DOHH2 (cell line): ENCODE measurements at regions not wholly inside any gene's neighbourhood (a gene's known extent, or its start where the extent isn't known, plus 50 kb on each side); places are given as distances from the start of the nearest gene placed in this dataset.

Experiments used
- H3F3A ChIP-seq: fragments of 200-600 bp; sonication (generic), shearing (Covaris generic); 2 replicates; pipeline ENCODE4 v1.6.0; 2016; ENCODE audit warnings: antibody characterized with exemption, mild to moderate bottlenecking; ENCODE audit not compliant: control insufficient read depth, insufficient read depth
- H3K27ac ChIP-seq: fragments of 200-600 bp; sonication (generic); 2 replicates; pipeline ENCODE4 v1.5.1; 2014; ENCODE audit warnings: low read depth, mild to moderate bottlenecking, low read length, moderate library complexity
- H3K27me3 ChIP-seq: fragments of 200-600 bp; sonication (generic); 2 replicates; pipeline ENCODE4 v1.6.1; 2014; ENCODE audit warnings: mild to moderate bottlenecking, low read length, mixed read lengths; ENCODE audit not compliant: control insufficient read depth
- H3K36me3 ChIP-seq: fragments of 200-600 bp; sonication (generic); 2 replicates; pipeline ENCODE4 v1.6.1; 2014; ENCODE audit warnings: mild to moderate bottlenecking, low read length, moderate library complexity, mixed read lengths; ENCODE audit not compliant: control insufficient read depth
- H3K4me1 ChIP-seq: fragments of 200-600 bp; sonication (generic); 2 replicates; pipeline ENCODE4 v1.6.1; 2014; ENCODE audit warnings: mild to moderate bottlenecking, low read length, mixed read lengths; ENCODE audit not compliant: control insufficient read depth
- H3K4me2 ChIP-seq: fragments of 200-600 bp; sonication (generic); 2 replicates; pipeline ENCODE4 v1.6.0; 2014; ENCODE audit warnings: mild to moderate bottlenecking, low read length, moderate library complexity
- H3K4me3 ChIP-seq: fragments of 200-600 bp; sonication (generic); 2 replicates; pipeline ENCODE4 v1.5.1; 2014; ENCODE audit warnings: mild to moderate bottlenecking, low read length, mixed read lengths
- H3K79me2 ChIP-seq: fragments of 200-600 bp; sonication (generic); 2 replicates; pipeline ENCODE4 v1.6.1; 2014; ENCODE audit warnings: mild to moderate bottlenecking, low read length, mixed read lengths; ENCODE audit not compliant: control insufficient read depth
- H3K9me2 ChIP-seq: fragments of 200-600 bp; sonication (generic); replicated peaks from 2 replicates; pipeline ENCODE4 v1.6.1; 2014; ENCODE audit warnings: mild to moderate bottlenecking, low read length, mixed read lengths; ENCODE audit not compliant: control insufficient read depth
- H3K9me3 ChIP-seq: fragments of 200-600 bp; sonication (generic); 2 replicates; pipeline ENCODE4 v1.6.1; 2014; ENCODE audit warnings: antibody characterized with exemption, low read length, mixed read lengths; ENCODE audit not compliant: control insufficient read depth, insufficient read depth
- H4K20me1 ChIP-seq: fragments of 200-600 bp; sonication (generic); 2 replicates; pipeline ENCODE4 v1.6.0; 2014; ENCODE audit warnings: low read depth, mild to moderate bottlenecking, antibody characterized with exemption, low read length, moderate library complexity; ENCODE audit not compliant: control insufficient read depth, insufficient read depth
- EZH2phosphoT487 ChIP-seq: fragments of 200-600 bp; sonication (generic); IDR thresholded peaks from 2 replicates; pipeline ENCODE4 v1.6.1; 2017; ENCODE audit warnings: borderline replicate concordance, mild to moderate bottlenecking, antibody characterized with exemption, low read length, moderate library complexity, mixed read lengths
- TF ChIP-seq, protein P1 (sequence below): fragments of 200-600 bp; sonication (generic); IDR thresholded peaks from one replicate; pipeline ENCODE4 v1.5.1; 2014; ENCODE audit warnings: antibody characterized with exemption, mild to moderate bottlenecking, low read depth, low read length; ENCODE audit not compliant: poor library complexity, severe bottlenecking

DNA sequence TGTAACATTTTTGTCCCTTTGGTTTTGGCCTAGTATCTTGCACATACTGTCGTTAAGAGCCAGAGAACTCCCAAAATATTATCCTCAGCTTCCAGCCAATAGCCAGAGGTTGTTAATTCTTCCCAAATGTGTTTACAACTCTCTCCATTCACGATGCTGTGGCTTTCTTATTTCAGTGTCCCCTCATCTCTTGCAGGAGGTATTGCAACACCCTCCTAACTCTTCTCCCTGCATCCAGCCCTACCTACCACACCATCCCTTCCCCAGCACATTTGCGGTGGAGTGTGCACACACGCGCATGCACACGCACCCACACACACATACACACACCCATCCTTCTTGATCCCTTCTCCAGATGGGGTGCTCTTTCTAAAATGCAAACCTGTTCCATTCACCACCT is 75.6 kb upstream of the LMO2 start:
- H3K9me3 ChIP-seq: no peaks in the 10 kb centered on the region
- H3K36me3 ChIP-seq: no peaks in the 10 kb centered on the region
- H3K9me2 ChIP-seq: no peaks in the 10 kb centered on the region
- no peak overlapping the region for H3K27ac ChIP-seq
- no peaks in the 10 kb centered on the region for H4K20me1 ChIP-seq
- no peak overlapping the region for H3K4me2 ChIP-seq
- peaks cover 5% of the 10 kb centered on the region; the same call in 1 of the 2 replicates for H3K27me3 ChIP-seq
- 0 out of 2 replicates have a peak, but pooled peaks cover 3% of the 10 kb centered on the region for H3F3A ChIP-seq
- no peak overlapping the region for H3K4me3 ChIP-seq
- H3K79me2 ChIP-seq: no peaks in the 10 kb centered on the region
- H3K4me1 ChIP-seq: peaks cover 25% of the 10 kb centered on the region
- TF ChIP-seq, protein P1, sequence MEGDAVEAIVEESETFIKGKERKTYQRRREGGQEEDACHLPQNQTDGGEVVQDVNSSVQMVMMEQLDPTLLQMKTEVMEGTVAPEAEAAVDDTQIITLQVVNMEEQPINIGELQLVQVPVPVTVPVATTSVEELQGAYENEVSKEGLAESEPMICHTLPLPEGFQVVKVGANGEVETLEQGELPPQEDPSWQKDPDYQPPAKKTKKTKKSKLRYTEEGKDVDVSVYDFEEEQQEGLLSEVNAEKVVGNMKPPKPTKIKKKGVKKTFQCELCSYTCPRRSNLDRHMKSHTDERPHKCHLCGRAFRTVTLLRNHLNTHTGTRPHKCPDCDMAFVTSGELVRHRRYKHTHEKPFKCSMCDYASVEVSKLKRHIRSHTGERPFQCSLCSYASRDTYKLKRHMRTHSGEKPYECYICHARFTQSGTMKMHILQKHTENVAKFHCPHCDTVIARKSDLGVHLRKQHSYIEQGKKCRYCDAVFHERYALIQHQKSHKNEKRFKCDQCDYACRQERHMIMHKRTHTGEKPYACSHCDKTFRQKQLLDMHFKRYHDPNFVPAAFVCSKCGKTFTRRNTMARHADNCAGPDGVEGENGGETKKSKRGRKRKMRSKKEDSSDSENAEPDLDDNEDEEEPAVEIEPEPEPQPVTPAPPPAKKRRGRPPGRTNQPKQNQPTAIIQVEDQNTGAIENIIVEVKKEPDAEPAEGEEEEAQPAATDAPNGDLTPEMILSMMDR: no peak
- TF ChIP-seq EZH2phosphoT487: no peak

DNA sequence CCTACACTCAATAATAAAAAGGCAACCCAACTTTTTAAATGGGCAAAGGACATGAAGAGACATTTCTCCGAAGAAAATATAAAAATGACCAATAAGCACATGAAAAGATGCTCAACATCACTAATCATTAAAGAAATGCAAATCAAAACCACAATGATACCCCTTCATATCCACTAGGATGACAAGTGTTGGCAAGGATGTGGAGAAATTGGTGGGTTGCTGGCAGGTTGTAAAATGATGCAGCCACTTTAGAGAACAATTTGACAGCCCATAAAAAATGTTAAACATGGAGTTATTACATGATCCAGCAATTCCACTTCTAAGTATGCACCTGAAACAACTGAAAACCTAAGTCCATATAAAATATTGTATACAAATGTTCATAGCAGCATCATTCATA is 73.2 kb upstream of the LMO2 start:
- H3K27ac ChIP-seq: no peak overlapping the region
- no peak for TF ChIP-seq EZH2phosphoT487
- TF ChIP-seq, protein P1: no peak
- no peaks in the 10 kb centered on the region for H4K20me1 ChIP-seq
- no peak overlapping the region for H3K4me3 ChIP-seq
- no peaks in the 10 kb centered on the region for H3K9me3 ChIP-seq
- peaks cover 3% of the 10 kb centered on the region; the same call in 1 of the 2 replicates for H3K4me1 ChIP-seq
- no peaks in the 10 kb centered on the region for H3K79me2 ChIP-seq
- H3K36me3 ChIP-seq: no peaks in the 10 kb centered on the region
- H3K4me2 ChIP-seq: no peak overlapping the region
- H3F3A ChIP-seq: 0 out of 2 replicates have a peak, but pooled peaks cover 3% of the 10 kb centered on the region
- H3K9me2 ChIP-seq: no peaks in the 10 kb centered on the region
- H3K27me3 ChIP-seq: no peaks in the 10 kb centered on the region

DNA sequence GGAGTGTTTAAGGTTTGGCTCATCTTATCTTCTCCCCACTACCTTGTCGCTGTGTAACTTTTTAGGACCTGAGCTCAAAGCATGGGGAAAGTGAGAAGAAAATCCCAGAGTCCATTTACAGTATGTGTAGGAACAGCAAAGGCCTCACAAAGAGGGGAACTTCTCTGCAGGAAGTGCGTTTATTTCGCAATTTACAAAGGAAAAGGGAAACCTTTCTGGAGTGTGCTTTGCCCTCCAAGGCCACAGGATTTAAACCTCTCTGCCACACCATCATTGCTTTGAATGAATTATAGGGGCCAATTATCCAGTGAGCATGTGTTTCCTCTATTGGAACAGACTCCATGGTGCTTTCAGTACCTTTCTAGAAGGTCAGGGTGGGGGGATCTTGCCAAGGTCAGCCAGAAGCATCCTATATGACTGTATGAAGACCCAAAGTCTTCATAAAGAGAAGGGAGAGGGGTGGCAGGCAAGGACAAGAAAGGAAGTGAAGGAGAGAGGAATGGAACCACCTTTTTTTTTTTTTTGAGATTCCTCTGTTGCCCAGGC is 68.1 kb upstream of the LMO2 start:
- H3K4me1 ChIP-seq: no peaks in the 10 kb centered on the region
- H3K27me3 ChIP-seq: no peaks in the 10 kb centered on the region
- H3K4me2 ChIP-seq: no peak overlapping the region
- no peaks in the 10 kb centered on the region for H3K9me3 ChIP-seq
- H3K9me2 ChIP-seq: no peaks in the 10 kb centered on the region
- H4K20me1 ChIP-seq: no peaks in the 10 kb centered on the region
- no peak overlapping the region for H3K27ac ChIP-seq
- no peak overlapping the region for H3K4me3 ChIP-seq
- no peaks in the 10 kb centered on the region for H3K79me2 ChIP-seq
- H3K36me3 ChIP-seq: no peaks in the 10 kb centered on the region
- TF ChIP-seq, protein P1: no peak
- H3F3A ChIP-seq: 0 out of 2 replicates have a peak, but pooled peaks cover 2% of the 10 kb centered on the region
